ENCODE measurements at regions not wholly inside any gene's neighbourhood (a gene's known extent, or its start where the extent isn't known, plus 50 kb on each side); places are given as distances from the start of the nearest gene placed in this dataset.

GRCh38 chr7:81624021-81624592 is 145.7 kb downstream of the HGF start:
- Mint-ChIP-seq H3K27me3 (ENCODE audit: insufficient read depth, unreplicated experiment) (no peaks in the 10 kb centered on the region), H3K4me3 (ENCODE audit: unreplicated experiment) (no peak overlapping the region), H3K9me3 (ENCODE audit: unreplicated experiment) (no peaks in the 10 kb centered on the region), H3K4me1 (ENCODE audit: low read depth, unreplicated experiment) (no peaks in the 10 kb centered on the region), H3K36me3 (ENCODE audit: insufficient read depth, unreplicated experiment) (no peaks in the 10 kb centered on the region), H3K27ac (ENCODE audit: unreplicated experiment) (no peak overlapping the region)
- POLR2A ChIA-PET = no interaction called here
- CTCF ChIA-PET = no interaction called here
- H3K27me3 ChIP-seq (replicated peaks; ENCODE audit: control insufficient read depth, insufficient read depth, low read length) = no peaks in the 10 kb centered on the region
- intact Hi-C loops (cut with micrococcal nuclease; ENCODE audit: unreplicated experiment) = no loop called here
- BruUV-seq (replicated peaks) = no TSS peak
- H3K9me3 ChIP-seq = no peaks in the 10 kb centered on the region
- H3K4me1 ChIP-seq = no peaks in the 10 kb centered on the region
- no peak for DNase-seq
- no peak for TF ChIP-seq CTCF (IDR thresholded peaks at IDR 0.05; ENCODE audit: insufficient read depth in 1 of 2, low read depth in 1 of 2, low read length in 1 of 2, severe bottlenecking in 1 of 2, unreplicated experiment in 1 of 2)
- H3K4me3 ChIP-seq (ENCODE audit: low read depth, low read length) = no peak overlapping the region
- no peaks in the 10 kb centered on the region for H3K36me3 ChIP-seq (ENCODE audit: control insufficient read depth, insufficient read depth, low read length)

DNA sequence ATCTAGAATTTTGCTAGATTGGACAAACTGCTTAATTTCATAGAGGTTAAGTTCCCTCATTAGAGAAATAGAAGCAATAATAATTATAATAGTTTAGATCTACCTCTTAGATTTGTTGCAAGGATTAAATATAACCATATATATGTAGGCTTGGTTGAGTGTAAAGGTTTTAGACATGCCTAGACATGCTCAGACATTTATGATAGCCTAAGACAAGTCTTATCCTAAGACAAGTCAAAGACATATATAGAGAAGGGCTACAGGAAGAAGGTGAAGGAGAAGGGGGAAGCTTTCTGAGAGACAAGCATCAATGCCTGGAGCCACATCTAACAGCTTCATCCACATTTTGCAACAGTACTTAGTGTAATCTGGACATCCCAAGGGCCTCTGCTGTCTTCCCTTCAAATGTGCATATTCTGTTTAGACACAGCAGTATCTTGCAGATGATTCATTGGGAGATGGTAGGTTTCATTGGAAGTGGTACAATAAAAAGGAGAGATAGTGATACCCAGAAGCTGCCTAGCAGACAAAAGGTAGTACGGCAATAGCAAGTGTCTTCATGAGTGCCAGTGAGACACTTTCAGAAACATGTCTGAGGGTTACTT is 146.5 kb downstream of the HGF start:
- intact Hi-C loops (cut with micrococcal nuclease; ENCODE audit: unreplicated experiment) = no loop called here
- Histone ChIP-seq H3K4me3 (ENCODE audit: low read depth, low read length) (no peak overlapping the region), H3K9me3 (no peaks in the 10 kb centered on the region), H3K36me3 (ENCODE audit: control insufficient read depth, insufficient read depth, low read length) (no peaks in the 10 kb centered on the region), H3K4me1 (no peaks in the 10 kb centered on the region), H3K27me3 (replicated peaks; ENCODE audit: control insufficient read depth, insufficient read depth, low read length) (no peaks in the 10 kb centered on the region)
- no TSS peak for BruUV-seq (replicated peaks)
- Mint-ChIP-seq H3K4me3 (ENCODE audit: unreplicated experiment) (no peak overlapping the region), H3K27ac (ENCODE audit: unreplicated experiment) (no peak overlapping the region), H3K27me3 (ENCODE audit: insufficient read depth, unreplicated experiment) (no peaks in the 10 kb centered on the region), H3K36me3 (ENCODE audit: insufficient read depth, unreplicated experiment) (no peaks in the 10 kb centered on the region), H3K9me3 (ENCODE audit: unreplicated experiment) (no peaks in the 10 kb centered on the region), H3K4me1 (ENCODE audit: low read depth, unreplicated experiment) (no peaks in the 10 kb centered on the region)
- ChIA-PET POLR2A (no interaction called here), CTCF (no interaction called here)
- TF ChIP-seq CTCF (IDR thresholded peaks at IDR 0.05; ENCODE audit: insufficient read depth in 1 of 2, low read depth in 1 of 2, low read length in 1 of 2, severe bottlenecking in 1 of 2, unreplicated experiment in 1 of 2) = no peak
- no peak for DNase-seq

DNA sequence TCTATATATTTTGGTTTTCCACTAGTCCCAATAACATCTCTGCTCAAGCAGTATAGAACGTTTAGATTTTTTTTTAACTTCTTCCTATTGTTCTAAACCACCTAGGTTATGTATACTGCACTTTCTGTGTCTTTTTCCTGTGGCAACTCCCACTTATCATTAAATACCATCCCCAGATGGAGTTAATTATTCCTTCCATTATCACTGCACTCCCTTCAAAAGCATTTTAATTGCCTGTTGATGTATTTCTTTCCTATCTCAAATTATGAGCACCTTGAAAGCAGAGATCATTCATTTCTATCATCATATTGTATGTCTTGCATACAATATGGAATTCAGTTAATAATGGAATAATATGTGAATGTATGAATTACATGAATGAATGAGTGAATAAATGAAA is 148.0 kb downstream of the HGF start:
- no peaks in the 10 kb centered on the region for H3K36me3 Mint-ChIP-seq (ENCODE audit: insufficient read depth, unreplicated experiment)
- Histone ChIP-seq H3K4me3 (ENCODE audit: low read depth, low read length) (no peak overlapping the region), H3K36me3 (ENCODE audit: control insufficient read depth, insufficient read depth, low read length) (no peaks in the 10 kb centered on the region), H3K27me3 (replicated peaks; ENCODE audit: control insufficient read depth, insufficient read depth, low read length) (no peaks in the 10 kb centered on the region), H3K9me3 (no peaks in the 10 kb centered on the region), H3K4me1 (no peaks in the 10 kb centered on the region)
- no peak overlapping the region for H3K4me3 Mint-ChIP-seq (ENCODE audit: unreplicated experiment)
- no peaks in the 10 kb centered on the region for H3K4me1 Mint-ChIP-seq (ENCODE audit: low read depth, unreplicated experiment)
- intact Hi-C loops (cut with micrococcal nuclease; ENCODE audit: unreplicated experiment) = no loop called here
- CTCF ChIA-PET = no interaction called here
- no peak for DNase-seq
- no peaks in the 10 kb centered on the region for H3K9me3 Mint-ChIP-seq (ENCODE audit: unreplicated experiment)
- POLR2A ChIA-PET = no interaction called here
- BruUV-seq (replicated peaks) = no TSS peak
- no peak overlapping the region for H3K27ac Mint-ChIP-seq (ENCODE audit: unreplicated experiment)
- no peaks in the 10 kb centered on the region for H3K27me3 Mint-ChIP-seq (ENCODE audit: insufficient read depth, unreplicated experiment)
- TF ChIP-seq CTCF (IDR thresholded peaks at IDR 0.05; ENCODE audit: insufficient read depth in 1 of 2, low read depth in 1 of 2, low read length in 1 of 2, severe bottlenecking in 1 of 2, unreplicated experiment in 1 of 2) = no peak
